WERI-Rb-1 (cell line): ENCODE measurements at regions not wholly inside any gene's neighbourhood (a gene's known extent, or its start where the extent isn't known, plus 50 kb on each side); places are given as distances from the start of the nearest gene placed in this dataset.

ENCODE experiments used
- DNase-seq: peaks from one replicate; pipeline ENCODE4 v3.0.0-alpha.2; 2020
- H3K27ac ChIP-seq: fragments of 250-450 bp; sonication (Bioruptor Pico); 2 replicates; pipeline ENCODE4 v1.5.1; 2020; ENCODE audit warnings: mild to moderate bottlenecking, moderate library complexity
- H3K27me3 ChIP-seq: fragments of 250-450 bp; sonication (Bioruptor Pico); 2 replicates; pipeline ENCODE4 v1.5.1; 2021; ENCODE audit warnings: mild to moderate bottlenecking, low read depth, moderate library complexity; ENCODE audit not compliant: insufficient read depth, severe bottlenecking
- H3K36me3 ChIP-seq: fragments of 250-450 bp; sonication (Bioruptor Pico); 2 replicates; pipeline ENCODE4 v1.5.1; 2020; ENCODE audit warnings: mild to moderate bottlenecking, moderate library complexity
- H3K4me3 ChIP-seq: 2 replicates; pipeline ENCODE4 v1.5.1; 2011; ENCODE audit warnings: low read depth, mild to moderate bottlenecking, control low read depth, low read length
- H3K9me3 ChIP-seq: fragments of 250-450 bp; sonication (Bioruptor Pico); 2 replicates; pipeline ENCODE4 v1.5.1; 2021; ENCODE audit warnings: mild to moderate bottlenecking, moderate library complexity; ENCODE audit not compliant: severe bottlenecking
- CTCF ChIP-seq: IDR thresholded peaks from 2 replicates; pipeline ENCODE4 v1.5.1; 2011; ENCODE audit warnings: low read depth, mild to moderate bottlenecking, control low read depth, inconsistent platforms, low read length

GRCh38 chr12:63047146-63047545 is 103.9 kb downstream of the AVPR1A start:
- no peak overlapping the region for H3K4me3 ChIP-seq
- TF ChIP-seq CTCF, result no peak
- no peaks in the 10 kb centered on the region for H3K9me3 ChIP-seq
- no peak for DNase-seq
- H3K27me3 ChIP-seq, result no peaks in the 10 kb centered on the region
- no peak overlapping the region for H3K27ac ChIP-seq
- H3K36me3 ChIP-seq, result no peaks in the 10 kb centered on the region

GRCh38 chr12:63045020-63045860 is 105.8 kb downstream of the AVPR1A start:
- Histone ChIP-seq H3K27ac (no peak overlapping the region), H3K4me3 (no peak overlapping the region), H3K9me3 (no peaks in the 10 kb centered on the region), H3K36me3 (no peaks in the 10 kb centered on the region), H3K27me3 (no peaks in the 10 kb centered on the region)
- no peak for DNase-seq
- TF ChIP-seq CTCF, result no peak

- Histone ChIP-seq H3K27ac (no peak overlapping the region), H3K36me3 (no peaks in the 10 kb centered on the region), H3K27me3 (no peaks in the 10 kb centered on the region), H3K4me3 (no peak overlapping the region), H3K9me3 (no peaks in the 10 kb centered on the region)
- no peak for DNase-seq
- TF ChIP-seq CTCF, result no peak
Observed at GRCh38 chr12:63042646-63043045, 107.7 kb upstream of the PPM1H start.

GRCh38 chr12:63041601-63042000 is 106.7 kb upstream of the PPM1H start:
- no peak for DNase-seq
- Histone ChIP-seq H3K36me3 (no peaks in the 10 kb centered on the region), H3K4me3 (no peak overlapping the region), H3K27me3 (no peaks in the 10 kb centered on the region), H3K27ac (no peak overlapping the region), H3K9me3 (no peaks in the 10 kb centered on the region)
- TF ChIP-seq CTCF, result no peak

- no peak overlapping the region for H3K27ac ChIP-seq
- no peaks in the 10 kb centered on the region for H3K9me3 ChIP-seq
- no peaks in the 10 kb centered on the region for H3K27me3 ChIP-seq
- no peak overlapping the region for H3K4me3 ChIP-seq
- TF ChIP-seq CTCF, result no peak
- no peak for DNase-seq
- no peaks in the 10 kb centered on the region for H3K36me3 ChIP-seq
Observed at GRCh38 chr12:63040526-63041220, 105.7 kb upstream of the PPM1H start.
